Right lobe of liver (tissue), 4 donors: ENCODE measurements at regions not wholly inside any gene's neighbourhood (a gene's known extent, or its start where the extent isn't known, plus 50 kb on each side); places are given as distances from the start of the nearest gene placed in this dataset.

Experiments
- CTCF ChIP-seq, 4 donors: fragments of 200-600 bp in 3 of 4; fragments of 450-650 bp in 1 of 4; IDR thresholded peaks; one replicate each; pipeline versions ENCODE4 v1.5.1 to v1.8.0; 2016 to 2022; ENCODE audit warnings: antibody characterized with exemption in 4 of 4, mild to moderate bottlenecking in 2 of 4
- POLR2A ChIP-seq: fragments of 450-650 bp; IDR thresholded peaks from one replicate; pipeline ENCODE4 v1.6.1; 2017; ENCODE audit warnings: antibody characterized with exemption, mild to moderate bottlenecking
- donor health status: DM: no; HTN: no; CAD: no.
- donor health status: DM: no; HTN: no; CAD: no.
- donor health status: DM: no; HTN: yes; CAD: no.

GRCh38 chr2:105660489-105660888 lies 84.2 kb upstream of the NCK2 start:
- no peak for TF ChIP-seq CTCF (IDR thresholded peaks at IDR 0.05)
- no peak for TF ChIP-seq POLR2A
